HCT116 (cell line): ENCODE measurements at regions not wholly inside any gene's neighbourhood (a gene's known extent, or its start where the extent isn't known, plus 50 kb on each side); places are given as distances from the start of the nearest gene placed in this dataset.

Source experiments
- ATAC-seq: fragments of 200-7000 bp; cut with Tn5 transposase; 2 replicates; pipeline ENCODE4 v1.9.1; 2020; ENCODE audit warnings: mild to moderate bottlenecking, moderate library complexity
- BruUV-seq: library from RNA; stranded (reverse); fragments of 400-500 nt; replicated peaks from 2 replicates; lab custom pipeline; 2021; lab: Mats Ljungman, UMichigan
- CTCF ChIA-PET: fragments of 300-600 bp; sonication (Branson Sonifier 250); formaldehyde crosslinking; loops from one replicate; lab custom pipeline; 2021; ENCODE audit warnings: antibody characterized with exemption; lab: Charles Lee
- POLR2A ChIA-PET: fragments of 300-600, 350-600 bp; sonication (Branson Sonifier 250); formaldehyde crosslinking; loops from one replicate; lab custom pipeline; 2021; ENCODE audit warnings: antibody characterized with exemption; lab: Charles Lee
- RAD21 ChIA-PET, 2 experiments: fragments of 300-600 bp; sonication (Branson Sonifier 250); formaldehyde crosslinking; loops; one replicate each; lab custom pipeline; 2023; ENCODE audit warnings: low total read pairs in 2 of 2; ENCODE audit not compliant: uncharacterized antibody in 2 of 2, unreplicated experiment in 2 of 2, low non-redundant PET in 1 of 2; lab: Charles Lee
- DNase-seq: peaks from one replicate; pipeline ENCODE4 v3.0.0-alpha.2; 2010; ENCODE audit warnings: low read depth, low spot score
- H2AFZ ChIP-seq: fragments of 200-600 bp; shearing (Covaris generic), sonication (generic); 2 replicates; pipeline ENCODE4 v1.6.1; 2017; ENCODE audit warnings: low read depth, mixed run types, mixed read lengths, antibody characterized with exemption, low read length; ENCODE audit not compliant: poor library complexity, severe bottlenecking
- H3K27ac ChIP-seq: 2 replicates; pipeline ENCODE4 v1.5.1; 2012; ENCODE audit warnings: low read depth, low read length
- H3K27me3 ChIP-seq: fragments of 200-600 bp; sonication (generic); 2 replicates; pipeline ENCODE4 v1.6.1; 2016; ENCODE audit warnings: mixed run types, low read length, mixed read lengths; ENCODE audit not compliant: insufficient read depth
- H3K36me3 ChIP-seq, 2 experiments: fragments of 200-500 bp in 1 of 2; fragments of 200-600 bp in 1 of 2; sonication (Bioruptor generic) in 1 of 2; sonication (generic) in 1 of 2; 2 replicates each; pipeline versions ENCODE4 v1.5.1 to v1.6.1; 2014 to 2016; ENCODE audit warnings: low read length in 2 of 2, inconsistent platforms in 1 of 2, mixed read lengths in 1 of 2, mixed run types in 1 of 2; ENCODE audit not compliant: insufficient read depth in 2 of 2, control insufficient read depth in 1 of 2
- H3K4me1 ChIP-seq, 2 experiments: fragments of 200-600 bp in 1 of 2; sonication (generic) in 1 of 2; 2 replicates each; pipeline versions ENCODE4 v1.5.1 to v1.6.1; 2012 to 2017; ENCODE audit warnings: low read length in 2 of 2, inconsistent platforms in 1 of 2, mild to moderate bottlenecking in 1 of 2, mixed read lengths in 1 of 2, mixed run types in 1 of 2, moderate library complexity in 1 of 2; ENCODE audit not compliant: insufficient read depth in 2 of 2, control insufficient read depth in 1 of 2
- H3K4me2 ChIP-seq: fragments of 200-600 bp; sonication (generic); 2 replicates; pipeline ENCODE4 v1.6.1; 2017; ENCODE audit warnings: mixed run types, low read length, mixed read lengths
- H3K4me3 ChIP-seq, 2 experiments: fragments of 200-600 bp in 1 of 2; sonication (generic) in 1 of 2; replicated peaks in 1 of 2; 2 replicates each; pipeline ENCODE4 v1.5.1; 2011 to 2016; ENCODE audit warnings: low read length in 2 of 2, control low read depth in 1 of 2, low read depth in 1 of 2, mild to moderate bottlenecking in 1 of 2, mixed read lengths in 1 of 2, mixed run types in 1 of 2
- H3K79me2 ChIP-seq: fragments of 200-600 bp; sonication (generic); 2 replicates; pipeline ENCODE4 v1.6.1; 2017; ENCODE audit warnings: mild to moderate bottlenecking, mixed run types, low read length, moderate library complexity, mixed read lengths; ENCODE audit not compliant: insufficient read depth
- H3K9ac ChIP-seq: fragments of 200-600 bp; sonication (generic); 2 replicates; pipeline ENCODE4 v1.6.1; 2016; ENCODE audit warnings: low read length, mixed read lengths
- H3K9me2 ChIP-seq: fragments of 200-600 bp; sonication (generic), shearing (Covaris generic); 2 replicates; pipeline ENCODE4 v1.6.1; 2017; ENCODE audit warnings: mixed run types, mild to moderate bottlenecking, moderate library complexity; ENCODE audit not compliant: insufficient read depth
- H3K9me3 ChIP-seq, 2 experiments: fragments of 200-500 bp in 1 of 2; fragments of 200-600 bp in 1 of 2; sonication (Bioruptor generic) in 1 of 2; sonication (generic) in 1 of 2; 2 replicates each; pipeline ENCODE4 v1.6.1; 2014 to 2017; ENCODE audit warnings: low read length in 2 of 2, mixed read lengths in 2 of 2, inconsistent platforms in 1 of 2, low read depth in 1 of 2, mild to moderate bottlenecking in 1 of 2, mixed run types in 1 of 2, moderate library complexity in 1 of 2; ENCODE audit not compliant: control insufficient read depth in 1 of 2, insufficient read depth in 1 of 2
- H4K20me1 ChIP-seq: fragments of 200-600 bp; sonication (generic), shearing (Covaris generic); 2 replicates; pipeline ENCODE4 v1.6.1; 2017; ENCODE audit warnings: mixed run types, mild to moderate bottlenecking, moderate library complexity; ENCODE audit not compliant: insufficient read depth
- CBX3 ChIP-seq: IDR thresholded peaks from 2 replicates; pipeline ENCODE4 v1.6.1; 2012; ENCODE audit warnings: low read depth
- ELF1 ChIP-seq: IDR thresholded peaks from 2 replicates; pipeline ENCODE4 v1.6.1; 2012; ENCODE audit warnings: low read depth, borderline replicate concordance
- EZH2phosphoT487 ChIP-seq: fragments of 200-600 bp; IDR thresholded peaks from 2 replicates; pipeline ENCODE4 v1.6.1; 2018; ENCODE audit warnings: antibody characterized with exemption, borderline replicate concordance
- POLR2A ChIP-seq: IDR thresholded peaks from 2 replicates; pipeline ENCODE4 v1.7.0; 2011; ENCODE audit warnings: borderline replicate concordance; ENCODE audit not compliant: insufficient read depth, insufficient read length; ENCODE audit errors: extremely low read depth
- POLR2AphosphoS5 ChIP-seq: IDR thresholded peaks from 2 replicates; pipeline ENCODE4 v1.6.1; 2011; ENCODE audit warnings: mild to moderate bottlenecking, low read depth, low read length, moderate library complexity
- RAD21 ChIP-seq: IDR thresholded peaks from 2 replicates; pipeline ENCODE4 v1.6.1; 2012; ENCODE audit warnings: low read depth, mild to moderate bottlenecking
- SIN3A ChIP-seq: IDR thresholded peaks from 2 replicates; pipeline ENCODE4 v1.6.1; 2012; ENCODE audit warnings: low read depth
- SRF ChIP-seq: IDR thresholded peaks from 2 replicates; pipeline ENCODE4 v1.6.1; 2012; ENCODE audit warnings: low read depth
- TCF7L2 ChIP-seq: IDR thresholded peaks from 2 replicates; pipeline ENCODE4 v1.7.0; 2011; ENCODE audit warnings: borderline replicate concordance, inconsistent platforms; ENCODE audit not compliant: insufficient read depth, insufficient read length; ENCODE audit errors: extremely low read depth
- YY1 ChIP-seq: IDR thresholded peaks from 2 replicates; pipeline ENCODE4 v1.6.1; 2011; ENCODE audit warnings: low read length, low read depth, moderate library complexity, mild to moderate bottlenecking; ENCODE audit not compliant: insufficient replicate concordance; ENCODE audit errors: extremely low read depth
- ZFX ChIP-seq: fragments of 450-650 bp; IDR thresholded peaks from 2 replicates; pipeline ENCODE4 v1.6.1; 2017
- ZNF274 ChIP-seq: fragments of 200-500 bp; sonication (Bioruptor generic); IDR thresholded peaks from 2 replicates; pipeline ENCODE4 v1.6.1; 2014; ENCODE audit warnings: mild to moderate bottlenecking, low read depth, low read length, inconsistent platforms
- intact Hi-C: fragments of 100-400 bp; cut with micrococcal nuclease; formaldehyde crosslinking; loops from 2 replicates; pipeline ENCODE4 v1.10.0; 2022
- TF ChIP-seq, protein P1 (sequence below): IDR thresholded peaks from 2 replicates; pipeline ENCODE4 v1.6.1; 2012; ENCODE audit warnings: low read depth
- TF ChIP-seq, protein P2 (sequence below), 3 experiments: fragments of 200-600 bp in 1 of 3; sonication (generic) in 1 of 3; IDR thresholded peaks in 2 of 3; conservative IDR thresholded peaks in 1 of 3; 2 replicates each; pipeline ENCODE4 v1.5.1; 2012 to 2017; ENCODE audit warnings: low read depth in 2 of 3, low read length in 2 of 3, antibody characterized with exemption in 1 of 3, borderline replicate concordance in 1 of 3, control low read depth in 1 of 3, mild to moderate bottlenecking in 1 of 3, mixed read lengths in 1 of 3, mixed run types in 1 of 3, moderate library complexity in 1 of 3; ENCODE audit not compliant: insufficient read depth in 1 of 3
- TF ChIP-seq, protein P3 (sequence below): IDR thresholded peaks from 2 replicates; pipeline ENCODE4 v1.6.1; 2012
- TF ChIP-seq, protein P4 (sequence below): IDR thresholded peaks from 2 replicates; pipeline ENCODE4 v1.6.1; 2011; ENCODE audit warnings: mild to moderate bottlenecking, low read length, moderate library complexity; ENCODE audit not compliant: insufficient replicate concordance; ENCODE audit errors: extremely low read depth

DNA sequence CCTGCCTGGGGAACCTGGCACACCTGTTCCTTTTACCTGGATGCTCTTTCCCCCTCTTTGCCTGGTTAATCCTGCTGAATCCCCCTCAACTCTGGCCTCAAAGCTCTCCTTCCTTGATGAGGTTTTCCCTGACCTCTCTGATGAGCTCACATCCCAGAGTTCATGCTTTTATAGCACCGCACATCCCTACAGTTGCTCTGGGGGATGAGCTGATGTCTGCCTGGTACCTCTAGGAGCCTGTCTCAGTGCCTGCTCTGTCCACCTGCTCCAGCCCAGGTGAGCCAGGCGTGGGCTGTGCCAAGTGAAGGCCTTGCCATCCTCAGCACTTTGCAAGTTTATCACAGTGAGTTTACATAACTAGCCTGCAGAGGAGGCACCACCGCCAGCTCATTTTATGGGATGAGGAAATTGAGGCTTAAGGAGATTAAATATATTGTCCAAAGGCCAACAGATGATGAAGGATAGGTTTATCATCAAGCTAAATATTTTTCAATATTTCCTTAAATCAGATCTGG is 58.6 kb upstream of the TMPRSS2 start:
- no peak overlapping the region for H3K27ac ChIP-seq
- no peak overlapping the region for H2AFZ ChIP-seq
- no peaks in the 10 kb centered on the region for H4K20me1 ChIP-seq
- no peak overlapping the region for H3K9ac ChIP-seq
- peaks cover 5% of the 10 kb centered on the region; the same call in 1 of the 2 replicates for H3K27me3 ChIP-seq
- CTCF ChIA-PET = no interaction called here
- H3K36me3 ChIP-seq = no peaks in the 10 kb centered on the region
- H3K4me1 ChIP-seq = no peaks in the 10 kb centered on the region
- POLR2A ChIA-PET = no interaction called here
- H3K79me2 ChIP-seq = no peaks in the 10 kb centered on the region
- H3K4me2 ChIP-seq = no peak overlapping the region
- no TSS peak for BruUV-seq
- no peak for DNase-seq
- H3K9me2 ChIP-seq = no peaks in the 10 kb centered on the region
- ATAC-seq = no peak
- TF ChIP-seq RAD21 (no peak), SIN3A (no peak), CBX3 (no peak), ZNF274 (no peak), EZH2phosphoT487 (no peak), ZFX (no peak), SRF (no peak), TCF7L2 (no peak), POLR2AphosphoS5 (no peak), ELF1 (no peak), POLR2A (no peak), YY1 (no peak)
- TF ChIP-seq, protein P1, sequence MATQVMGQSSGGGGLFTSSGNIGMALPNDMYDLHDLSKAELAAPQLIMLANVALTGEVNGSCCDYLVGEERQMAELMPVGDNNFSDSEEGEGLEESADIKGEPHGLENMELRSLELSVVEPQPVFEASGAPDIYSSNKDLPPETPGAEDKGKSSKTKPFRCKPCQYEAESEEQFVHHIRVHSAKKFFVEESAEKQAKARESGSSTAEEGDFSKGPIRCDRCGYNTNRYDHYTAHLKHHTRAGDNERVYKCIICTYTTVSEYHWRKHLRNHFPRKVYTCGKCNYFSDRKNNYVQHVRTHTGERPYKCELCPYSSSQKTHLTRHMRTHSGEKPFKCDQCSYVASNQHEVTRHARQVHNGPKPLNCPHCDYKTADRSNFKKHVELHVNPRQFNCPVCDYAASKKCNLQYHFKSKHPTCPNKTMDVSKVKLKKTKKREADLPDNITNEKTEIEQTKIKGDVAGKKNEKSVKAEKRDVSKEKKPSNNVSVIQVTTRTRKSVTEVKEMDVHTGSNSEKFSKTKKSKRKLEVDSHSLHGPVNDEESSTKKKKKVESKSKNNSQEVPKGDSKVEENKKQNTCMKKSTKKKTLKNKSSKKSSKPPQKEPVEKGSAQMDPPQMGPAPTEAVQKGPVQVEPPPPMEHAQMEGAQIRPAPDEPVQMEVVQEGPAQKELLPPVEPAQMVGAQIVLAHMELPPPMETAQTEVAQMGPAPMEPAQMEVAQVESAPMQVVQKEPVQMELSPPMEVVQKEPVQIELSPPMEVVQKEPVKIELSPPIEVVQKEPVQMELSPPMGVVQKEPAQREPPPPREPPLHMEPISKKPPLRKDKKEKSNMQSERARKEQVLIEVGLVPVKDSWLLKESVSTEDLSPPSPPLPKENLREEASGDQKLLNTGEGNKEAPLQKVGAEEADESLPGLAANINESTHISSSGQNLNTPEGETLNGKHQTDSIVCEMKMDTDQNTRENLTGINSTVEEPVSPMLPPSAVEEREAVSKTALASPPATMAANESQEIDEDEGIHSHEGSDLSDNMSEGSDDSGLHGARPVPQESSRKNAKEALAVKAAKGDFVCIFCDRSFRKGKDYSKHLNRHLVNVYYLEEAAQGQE = no peak
- TF ChIP-seq, protein P2, sequence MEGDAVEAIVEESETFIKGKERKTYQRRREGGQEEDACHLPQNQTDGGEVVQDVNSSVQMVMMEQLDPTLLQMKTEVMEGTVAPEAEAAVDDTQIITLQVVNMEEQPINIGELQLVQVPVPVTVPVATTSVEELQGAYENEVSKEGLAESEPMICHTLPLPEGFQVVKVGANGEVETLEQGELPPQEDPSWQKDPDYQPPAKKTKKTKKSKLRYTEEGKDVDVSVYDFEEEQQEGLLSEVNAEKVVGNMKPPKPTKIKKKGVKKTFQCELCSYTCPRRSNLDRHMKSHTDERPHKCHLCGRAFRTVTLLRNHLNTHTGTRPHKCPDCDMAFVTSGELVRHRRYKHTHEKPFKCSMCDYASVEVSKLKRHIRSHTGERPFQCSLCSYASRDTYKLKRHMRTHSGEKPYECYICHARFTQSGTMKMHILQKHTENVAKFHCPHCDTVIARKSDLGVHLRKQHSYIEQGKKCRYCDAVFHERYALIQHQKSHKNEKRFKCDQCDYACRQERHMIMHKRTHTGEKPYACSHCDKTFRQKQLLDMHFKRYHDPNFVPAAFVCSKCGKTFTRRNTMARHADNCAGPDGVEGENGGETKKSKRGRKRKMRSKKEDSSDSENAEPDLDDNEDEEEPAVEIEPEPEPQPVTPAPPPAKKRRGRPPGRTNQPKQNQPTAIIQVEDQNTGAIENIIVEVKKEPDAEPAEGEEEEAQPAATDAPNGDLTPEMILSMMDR (IDR thresholded peaks at IDR 0.05 in 2 of 3, conservative IDR thresholded peaks at IDR 0.05 in 1 of 3; ENCODE audit: borderline replicate concordance in 1 of 3, insufficient read depth in 1 of 3, low read depth in 2 of 3, low read length in 2 of 3) = no peak
- TF ChIP-seq, protein P3, sequence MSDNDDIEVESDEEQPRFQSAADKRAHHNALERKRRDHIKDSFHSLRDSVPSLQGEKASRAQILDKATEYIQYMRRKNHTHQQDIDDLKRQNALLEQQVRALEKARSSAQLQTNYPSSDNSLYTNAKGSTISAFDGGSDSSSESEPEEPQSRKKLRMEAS = no peak
- TF ChIP-seq, protein P4, sequence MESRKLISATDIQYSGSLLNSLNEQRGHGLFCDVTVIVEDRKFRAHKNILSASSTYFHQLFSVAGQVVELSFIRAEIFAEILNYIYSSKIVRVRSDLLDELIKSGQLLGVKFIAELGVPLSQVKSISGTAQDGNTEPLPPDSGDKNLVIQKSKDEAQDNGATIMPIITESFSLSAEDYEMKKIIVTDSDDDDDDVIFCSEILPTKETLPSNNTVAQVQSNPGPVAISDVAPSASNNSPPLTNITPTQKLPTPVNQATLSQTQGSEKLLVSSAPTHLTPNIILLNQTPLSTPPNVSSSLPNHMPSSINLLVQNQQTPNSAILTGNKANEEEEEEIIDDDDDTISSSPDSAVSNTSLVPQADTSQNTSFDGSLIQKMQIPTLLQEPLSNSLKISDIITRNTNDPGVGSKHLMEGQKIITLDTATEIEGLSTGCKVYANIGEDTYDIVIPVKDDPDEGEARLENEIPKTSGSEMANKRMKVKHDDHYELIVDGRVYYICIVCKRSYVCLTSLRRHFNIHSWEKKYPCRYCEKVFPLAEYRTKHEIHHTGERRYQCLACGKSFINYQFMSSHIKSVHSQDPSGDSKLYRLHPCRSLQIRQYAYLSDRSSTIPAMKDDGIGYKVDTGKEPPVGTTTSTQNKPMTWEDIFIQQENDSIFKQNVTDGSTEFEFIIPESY = no peak
- no peak overlapping the region for H3K4me3 ChIP-seq
- intact Hi-C loops = no loop called here
- RAD21 ChIA-PET = no interaction called here
- no peaks in the 10 kb centered on the region for H3K9me3 ChIP-seq
